Cardiac fibroblast (primary cell): ENCODE measurements at regions not wholly inside any gene's neighbourhood (a gene's known extent, or its start where the extent isn't known, plus 50 kb on each side); places are given as distances from the start of the nearest gene placed in this dataset.

ENCODE experiments used
- DNase-seq, 2 donors: peaks; one replicate each; pipeline versions ENCODE4 v3.0.0 to v3.0.0-alpha.2; 2010; ENCODE audit warnings: low read depth in 2 of 2
- H3K4me3 ChIP-seq, 2 donors: replicated peaks in 1 of 2; 1 replicate in 1 of 2; 2 replicates in 1 of 2; pipeline ENCODE4 v1.5.1; 2011; ENCODE audit warnings: low read depth in 2 of 2, low read length in 2 of 2, mild to moderate bottlenecking in 2 of 2, moderate library complexity in 1 of 2
- TF ChIP-seq, protein P1 (sequence below): IDR thresholded peaks from one replicate; pipeline ENCODE4 v1.5.1; 2011; ENCODE audit warnings: low read depth, mild to moderate bottlenecking, low read length, inconsistent platforms

DNA sequence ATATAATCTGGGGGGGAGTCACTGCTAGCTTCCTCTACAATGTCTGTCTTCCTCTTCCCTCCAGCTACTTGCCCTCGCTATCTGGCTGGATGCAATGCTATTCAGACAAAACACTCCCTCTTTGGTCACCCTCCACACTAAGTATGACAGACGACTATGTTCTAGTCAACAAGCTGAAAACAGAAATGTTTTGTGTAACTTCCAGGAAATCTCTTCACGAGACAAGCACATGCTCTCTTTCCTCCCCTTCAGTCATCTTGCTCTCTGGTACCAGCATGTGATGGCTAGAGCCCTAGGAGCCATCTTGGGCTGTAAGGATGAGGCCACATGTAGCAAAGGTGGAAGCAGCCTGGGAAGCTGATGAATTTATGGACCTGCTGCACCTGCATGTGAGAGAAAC lies 151.3 kb downstream of the ARRDC4 start:
- no peak overlapping the region for H3K4me3 ChIP-seq
- TF ChIP-seq, protein P1, sequence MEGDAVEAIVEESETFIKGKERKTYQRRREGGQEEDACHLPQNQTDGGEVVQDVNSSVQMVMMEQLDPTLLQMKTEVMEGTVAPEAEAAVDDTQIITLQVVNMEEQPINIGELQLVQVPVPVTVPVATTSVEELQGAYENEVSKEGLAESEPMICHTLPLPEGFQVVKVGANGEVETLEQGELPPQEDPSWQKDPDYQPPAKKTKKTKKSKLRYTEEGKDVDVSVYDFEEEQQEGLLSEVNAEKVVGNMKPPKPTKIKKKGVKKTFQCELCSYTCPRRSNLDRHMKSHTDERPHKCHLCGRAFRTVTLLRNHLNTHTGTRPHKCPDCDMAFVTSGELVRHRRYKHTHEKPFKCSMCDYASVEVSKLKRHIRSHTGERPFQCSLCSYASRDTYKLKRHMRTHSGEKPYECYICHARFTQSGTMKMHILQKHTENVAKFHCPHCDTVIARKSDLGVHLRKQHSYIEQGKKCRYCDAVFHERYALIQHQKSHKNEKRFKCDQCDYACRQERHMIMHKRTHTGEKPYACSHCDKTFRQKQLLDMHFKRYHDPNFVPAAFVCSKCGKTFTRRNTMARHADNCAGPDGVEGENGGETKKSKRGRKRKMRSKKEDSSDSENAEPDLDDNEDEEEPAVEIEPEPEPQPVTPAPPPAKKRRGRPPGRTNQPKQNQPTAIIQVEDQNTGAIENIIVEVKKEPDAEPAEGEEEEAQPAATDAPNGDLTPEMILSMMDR = no peak
- no peak for DNase-seq

DNA sequence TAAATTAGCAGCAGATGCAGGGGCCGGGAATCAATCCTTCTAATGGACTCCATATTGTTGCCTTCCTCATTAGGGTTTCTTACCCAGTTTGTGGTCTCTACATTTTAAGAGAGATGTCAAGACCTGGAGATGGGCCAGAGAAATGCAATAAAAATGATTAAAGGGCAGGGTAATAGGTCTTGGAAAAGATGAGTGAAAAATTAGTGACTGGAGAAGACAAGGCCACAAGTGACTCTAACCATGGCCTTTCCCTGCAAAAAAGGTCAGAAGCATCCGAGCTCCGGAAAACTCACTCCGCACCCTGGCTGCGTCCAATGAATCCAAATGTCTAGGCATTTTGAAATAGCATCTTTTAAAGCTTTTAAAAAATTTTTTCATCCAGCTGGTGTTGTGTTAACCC lies 152.8 kb downstream of the ARRDC4 start:
- DNase-seq = no peak
- TF ChIP-seq, protein P1 = no peak
- H3K4me3 ChIP-seq = no peak overlapping the region

DNA sequence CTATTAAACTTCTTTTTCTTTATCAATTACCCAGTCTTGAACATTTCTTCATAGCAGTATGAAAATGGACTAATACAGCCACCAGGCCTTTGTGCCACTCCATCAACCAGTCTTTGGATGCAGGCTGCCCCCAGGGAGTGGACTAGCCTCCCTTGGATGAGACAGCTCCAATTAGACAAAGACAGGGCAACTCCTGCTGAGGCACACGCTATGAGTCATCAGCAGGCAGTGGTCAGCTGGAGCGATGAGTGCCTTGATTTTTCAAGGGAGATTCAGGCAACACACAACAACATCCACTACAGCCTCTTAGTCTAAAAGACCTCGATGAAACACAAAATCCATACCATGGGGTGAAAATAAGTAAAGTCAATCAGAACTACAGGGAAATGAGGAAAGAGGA lies 160.1 kb downstream of the ARRDC4 start:
- DNase-seq = no peak
- TF ChIP-seq, protein P1 = no peak
- H3K4me3 ChIP-seq = no peak overlapping the region

- no peak for DNase-seq
- TF ChIP-seq, protein P1 = no peak
- no peak overlapping the region for H3K4me3 ChIP-seq
Observed at GRCh38 chr15:98121536-98121935, 161.0 kb downstream of the ARRDC4 start.

DNA sequence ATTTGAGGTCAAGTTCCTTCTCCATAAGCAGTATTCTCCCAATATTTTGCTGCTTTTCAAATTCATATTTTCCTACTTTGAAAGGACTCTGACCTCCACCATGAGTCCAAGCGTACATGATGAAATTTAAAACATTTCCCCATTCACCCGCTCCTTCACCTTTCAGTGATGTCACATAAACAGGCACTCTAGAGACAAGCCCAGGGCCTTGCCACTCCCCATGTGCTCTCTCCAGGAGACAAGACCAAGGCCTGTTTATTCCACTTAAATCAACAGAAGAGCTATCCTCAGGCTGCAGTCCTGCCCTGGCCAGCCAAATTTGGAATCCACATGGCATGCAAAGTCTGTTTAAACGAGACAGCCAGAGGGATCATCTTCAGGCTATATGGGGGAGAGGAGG lies 161.5 kb downstream of the ARRDC4 start:
- H3K4me3 ChIP-seq = no peak overlapping the region
- no peak for DNase-seq
- TF ChIP-seq, protein P1 = no peak

DNA sequence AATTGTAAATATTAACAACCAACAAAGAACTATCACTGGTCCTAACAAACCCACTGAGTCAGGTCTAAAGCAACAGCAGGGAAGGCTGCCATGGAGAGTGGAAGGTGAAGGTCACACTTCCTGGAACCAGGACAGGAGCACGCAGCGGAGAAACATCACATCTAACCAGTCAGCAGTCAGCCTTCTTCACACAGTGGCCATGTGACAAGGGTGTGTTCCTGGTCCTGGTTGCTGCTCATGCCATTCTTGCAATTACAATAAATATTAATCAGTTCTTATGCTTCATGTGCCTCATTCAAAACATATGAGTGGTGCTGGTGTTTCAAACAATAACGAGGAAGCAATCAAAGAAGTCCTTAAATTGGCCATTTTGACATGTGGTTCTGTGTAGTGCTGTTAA lies 162.8 kb downstream of the ARRDC4 start:
- DNase-seq = no peak
- H3K4me3 ChIP-seq = no peak overlapping the region
- TF ChIP-seq, protein P1 = no peak

- no peak overlapping the region for H3K4me3 ChIP-seq
- DNase-seq = no peak
- TF ChIP-seq, protein P1 = no peak
Observed at GRCh38 chr15:98123834-98124233, 163.3 kb downstream of the ARRDC4 start.
